ENCODE measurements at regions not wholly inside any gene's neighbourhood (a gene's known extent, or its start where the extent isn't known, plus 50 kb on each side); places are given as distances from the start of the nearest gene placed in this dataset.

DNA sequence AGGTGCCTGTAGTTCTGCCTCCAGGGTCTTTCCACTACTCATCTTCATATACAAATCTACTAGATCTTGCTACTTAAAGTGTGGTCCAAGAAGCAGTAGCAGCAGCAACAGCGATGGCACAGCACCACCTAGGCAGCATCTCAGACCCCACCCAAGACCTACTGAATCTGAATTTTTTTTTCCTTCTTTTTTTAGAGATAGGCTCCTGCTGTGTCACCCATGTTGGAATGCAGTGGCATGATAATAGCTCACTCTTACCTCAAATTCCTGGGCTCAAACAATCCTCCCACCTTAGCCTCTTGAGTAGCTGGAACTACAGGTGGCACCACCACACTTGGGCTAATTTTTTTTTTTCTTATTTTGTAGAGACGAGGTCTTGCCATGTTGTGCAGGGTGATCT lies 346.7 kb upstream of the TGFBR2 start (continued):
- TF ChIP-seq, protein P1, sequence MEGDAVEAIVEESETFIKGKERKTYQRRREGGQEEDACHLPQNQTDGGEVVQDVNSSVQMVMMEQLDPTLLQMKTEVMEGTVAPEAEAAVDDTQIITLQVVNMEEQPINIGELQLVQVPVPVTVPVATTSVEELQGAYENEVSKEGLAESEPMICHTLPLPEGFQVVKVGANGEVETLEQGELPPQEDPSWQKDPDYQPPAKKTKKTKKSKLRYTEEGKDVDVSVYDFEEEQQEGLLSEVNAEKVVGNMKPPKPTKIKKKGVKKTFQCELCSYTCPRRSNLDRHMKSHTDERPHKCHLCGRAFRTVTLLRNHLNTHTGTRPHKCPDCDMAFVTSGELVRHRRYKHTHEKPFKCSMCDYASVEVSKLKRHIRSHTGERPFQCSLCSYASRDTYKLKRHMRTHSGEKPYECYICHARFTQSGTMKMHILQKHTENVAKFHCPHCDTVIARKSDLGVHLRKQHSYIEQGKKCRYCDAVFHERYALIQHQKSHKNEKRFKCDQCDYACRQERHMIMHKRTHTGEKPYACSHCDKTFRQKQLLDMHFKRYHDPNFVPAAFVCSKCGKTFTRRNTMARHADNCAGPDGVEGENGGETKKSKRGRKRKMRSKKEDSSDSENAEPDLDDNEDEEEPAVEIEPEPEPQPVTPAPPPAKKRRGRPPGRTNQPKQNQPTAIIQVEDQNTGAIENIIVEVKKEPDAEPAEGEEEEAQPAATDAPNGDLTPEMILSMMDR (conservative IDR thresholded peaks at IDR 0.05; ENCODE audit: low read depth in 2 of 2), result peak in 1 of 2 experiments; percentile 25; a peak in 2 of 4 replicates
- TF ChIP-seq, protein P2, sequence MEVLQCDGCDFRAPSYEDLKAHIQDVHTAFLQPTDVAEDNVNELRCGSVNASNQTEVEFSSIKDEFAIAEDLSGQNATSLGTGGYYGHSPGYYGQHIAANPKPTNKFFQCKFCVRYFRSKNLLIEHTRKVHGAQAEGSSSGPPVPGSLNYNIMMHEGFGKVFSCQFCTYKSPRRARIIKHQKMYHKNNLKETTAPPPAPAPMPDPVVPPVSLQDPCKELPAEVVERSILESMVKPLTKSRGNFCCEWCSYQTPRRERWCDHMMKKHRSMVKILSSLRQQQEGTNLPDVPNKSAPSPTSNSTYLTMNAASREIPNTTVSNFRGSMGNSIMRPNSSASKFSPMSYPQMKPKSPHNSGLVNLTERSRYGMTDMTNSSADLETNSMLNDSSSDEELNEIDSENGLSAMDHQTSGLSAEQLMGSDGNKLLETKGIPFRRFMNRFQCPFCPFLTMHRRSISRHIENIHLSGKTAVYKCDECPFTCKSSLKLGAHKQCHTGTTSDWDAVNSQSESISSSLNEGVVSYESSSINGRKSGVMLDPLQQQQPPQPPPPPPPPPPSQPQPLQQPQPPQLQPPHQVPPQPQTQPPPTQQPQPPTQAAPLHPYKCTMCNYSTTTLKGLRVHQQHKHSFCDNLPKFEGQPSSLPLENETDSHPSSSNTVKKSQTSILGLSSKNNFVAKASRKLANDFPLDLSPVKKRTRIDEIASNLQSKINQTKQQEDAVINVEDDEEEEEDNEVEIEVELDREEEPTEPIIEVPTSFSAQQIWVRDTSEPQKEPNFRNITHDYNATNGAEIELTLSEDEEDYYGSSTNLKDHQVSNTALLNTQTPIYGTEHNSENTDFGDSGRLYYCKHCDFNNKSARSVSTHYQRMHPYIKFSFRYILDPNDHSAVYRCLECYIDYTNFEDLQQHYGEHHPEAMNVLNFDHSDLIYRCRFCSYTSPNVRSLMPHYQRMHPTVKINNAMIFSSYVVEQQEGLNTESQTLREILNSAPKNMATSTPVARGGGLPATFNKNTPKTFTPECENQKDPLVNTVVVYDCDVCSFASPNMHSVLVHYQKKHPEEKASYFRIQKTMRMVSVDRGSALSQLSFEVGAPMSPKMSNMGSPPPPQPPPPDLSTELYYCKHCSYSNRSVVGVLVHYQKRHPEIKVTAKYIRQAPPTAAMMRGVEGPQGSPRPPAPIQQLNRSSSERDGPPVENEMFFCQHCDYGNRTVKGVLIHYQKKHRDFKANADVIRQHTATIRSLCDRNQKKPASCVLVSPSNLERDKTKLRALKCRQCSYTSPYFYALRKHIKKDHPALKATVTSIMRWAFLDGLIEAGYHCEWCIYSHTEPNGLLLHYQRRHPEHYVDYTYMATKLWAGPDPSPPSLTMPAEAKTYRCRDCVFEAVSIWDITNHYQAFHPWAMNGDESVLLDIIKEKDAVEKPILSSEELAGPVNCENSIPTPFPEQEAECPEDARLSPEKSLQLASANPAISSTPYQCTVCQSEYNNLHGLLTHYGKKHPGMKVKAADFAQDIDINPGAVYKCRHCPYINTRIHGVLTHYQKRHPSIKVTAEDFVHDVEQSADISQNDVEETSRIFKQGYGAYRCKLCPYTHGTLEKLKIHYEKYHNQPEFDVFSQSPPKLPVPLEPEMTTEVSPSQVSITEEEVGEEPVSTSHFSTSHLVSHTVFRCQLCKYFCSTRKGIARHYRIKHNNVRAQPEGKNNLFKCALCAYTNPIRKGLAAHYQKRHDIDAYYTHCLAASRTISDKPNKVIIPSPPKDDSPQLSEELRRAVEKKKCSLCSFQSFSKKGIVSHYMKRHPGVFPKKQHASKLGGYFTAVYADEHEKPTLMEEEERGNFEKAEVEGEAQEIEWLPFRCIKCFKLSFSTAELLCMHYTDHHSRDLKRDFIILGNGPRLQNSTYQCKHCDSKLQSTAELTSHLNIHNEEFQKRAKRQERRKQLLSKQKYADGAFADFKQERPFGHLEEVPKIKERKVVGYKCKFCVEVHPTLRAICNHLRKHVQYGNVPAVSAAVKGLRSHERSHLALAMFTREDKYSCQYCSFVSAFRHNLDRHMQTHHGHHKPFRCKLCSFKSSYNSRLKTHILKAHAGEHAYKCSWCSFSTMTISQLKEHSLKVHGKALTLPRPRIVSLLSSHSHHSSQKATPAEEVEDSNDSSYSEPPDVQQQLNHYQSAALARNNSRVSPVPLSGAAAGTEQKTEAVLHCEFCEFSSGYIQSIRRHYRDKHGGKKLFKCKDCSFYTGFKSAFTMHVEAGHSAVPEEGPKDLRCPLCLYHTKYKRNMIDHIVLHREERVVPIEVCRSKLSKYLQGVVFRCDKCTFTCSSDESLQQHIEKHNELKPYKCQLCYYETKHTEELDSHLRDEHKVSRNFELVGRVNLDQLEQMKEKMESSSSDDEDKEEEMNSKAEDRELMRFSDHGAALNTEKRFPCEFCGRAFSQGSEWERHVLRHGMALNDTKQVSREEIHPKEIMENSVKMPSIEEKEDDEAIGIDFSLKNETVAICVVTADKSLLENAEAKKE (CRISPR knock-in tag; IDR thresholded peaks at IDR 0.05), result peak; percentile 75; the same call in 1 of the 2 replicates
- TF ChIP-seq STAT1 (IDR thresholded peaks at IDR 0.05; ENCODE audit: unreplicated experiment), result no peak
- no peak for TF ChIP-seq JUNB (IDR thresholded peaks at IDR 0.05; ENCODE audit: unreplicated experiment)

DNA sequence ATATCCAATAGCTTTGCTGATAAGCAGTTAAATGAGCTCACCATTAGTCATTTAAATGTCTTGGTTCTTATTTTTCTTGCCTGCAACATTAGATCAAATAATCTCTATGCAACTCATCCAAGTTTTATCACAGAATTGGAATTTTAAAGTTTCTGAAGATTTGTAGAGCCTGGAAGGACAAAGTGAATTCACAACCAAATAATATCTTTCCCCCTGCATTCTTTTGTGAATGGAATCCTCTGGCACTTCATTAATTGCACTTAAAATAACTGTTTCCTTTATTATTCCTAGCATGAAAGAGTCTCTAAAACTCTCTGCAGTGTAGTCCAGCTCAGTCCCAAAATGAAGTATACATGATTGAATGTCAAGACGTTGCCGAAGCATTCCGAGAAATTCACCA lies 345.6 kb upstream of the TGFBR2 start:
- no peaks in the 10 kb centered on the region for H3K27me3 ChIP-seq (ENCODE audit: insufficient read depth)
- no peaks in the 10 kb centered on the region; the same call in 1 of the 2 replicates for H3K36me3 ChIP-seq (ENCODE audit: insufficient read depth)
- ATAC-seq (no peak), DNase-seq (ENCODE audit: low spot score) (no peak)
- Mint-ChIP-seq H3K27me3 (ENCODE audit: insufficient read depth, low read depth, poor library complexity) (peaks cover 5% of the 10 kb centered on the region), H3K4me1 (peaks cover 35% of the 10 kb centered on the region), H3K36me3 (ENCODE audit: low read depth) (peaks cover 32% of the 10 kb centered on the region), H3K27ac (no peak overlapping the region), H3K9me3 (peaks cover 25% of the 10 kb centered on the region), H3K4me3 (no peak overlapping the region)
- peaks cover 5% of the 10 kb centered on the region; the same call in 1 of the 2 replicates for H3K9me2 ChIP-seq (ENCODE audit: insufficient read depth)
- no peak overlapping the region for H3K4me2 ChIP-seq
- H4K20me1 ChIP-seq (replicated peaks; ENCODE audit: insufficient read depth), result no peaks in the 10 kb centered on the region
- no peak overlapping the region; the same call in 1 of the 2 replicates for H2AFZ ChIP-seq
- H3K4me1 ChIP-seq (ENCODE audit: insufficient read depth), result peaks cover 23% of the 10 kb centered on the region
- no peaks in the 10 kb centered on the region for H3F3A ChIP-seq (replicated peaks; ENCODE audit: low read depth)
- H3K27ac ChIP-seq (ENCODE audit: low read depth), result no peak overlapping the region
- H3K4me3 ChIP-seq, result no peak overlapping the region
- no peaks in the 10 kb centered on the region for H3K79me2 ChIP-seq (replicated peaks; ENCODE audit: insufficient read depth)
- TF ChIP-seq POLR2AphosphoS5 (IDR thresholded peaks at IDR 0.05; ENCODE audit: low read depth), result no peak
- no peak for TF ChIP-seq ZNF114 (CRISPR knock-in tag; IDR thresholded peaks at IDR 0.05)
- no peak for TF ChIP-seq JUNB (IDR thresholded peaks at IDR 0.05; ENCODE audit: unreplicated experiment)
- TF ChIP-seq ZNF331 (CRISPR knock-in tag; IDR thresholded peaks at IDR 0.05; ENCODE audit: low read depth), result no peak
- TF ChIP-seq EZH2phosphoT487 (IDR thresholded peaks at IDR 0.05; ENCODE audit: unreplicated experiment), result no peak
- TF ChIP-seq, protein P3, sequence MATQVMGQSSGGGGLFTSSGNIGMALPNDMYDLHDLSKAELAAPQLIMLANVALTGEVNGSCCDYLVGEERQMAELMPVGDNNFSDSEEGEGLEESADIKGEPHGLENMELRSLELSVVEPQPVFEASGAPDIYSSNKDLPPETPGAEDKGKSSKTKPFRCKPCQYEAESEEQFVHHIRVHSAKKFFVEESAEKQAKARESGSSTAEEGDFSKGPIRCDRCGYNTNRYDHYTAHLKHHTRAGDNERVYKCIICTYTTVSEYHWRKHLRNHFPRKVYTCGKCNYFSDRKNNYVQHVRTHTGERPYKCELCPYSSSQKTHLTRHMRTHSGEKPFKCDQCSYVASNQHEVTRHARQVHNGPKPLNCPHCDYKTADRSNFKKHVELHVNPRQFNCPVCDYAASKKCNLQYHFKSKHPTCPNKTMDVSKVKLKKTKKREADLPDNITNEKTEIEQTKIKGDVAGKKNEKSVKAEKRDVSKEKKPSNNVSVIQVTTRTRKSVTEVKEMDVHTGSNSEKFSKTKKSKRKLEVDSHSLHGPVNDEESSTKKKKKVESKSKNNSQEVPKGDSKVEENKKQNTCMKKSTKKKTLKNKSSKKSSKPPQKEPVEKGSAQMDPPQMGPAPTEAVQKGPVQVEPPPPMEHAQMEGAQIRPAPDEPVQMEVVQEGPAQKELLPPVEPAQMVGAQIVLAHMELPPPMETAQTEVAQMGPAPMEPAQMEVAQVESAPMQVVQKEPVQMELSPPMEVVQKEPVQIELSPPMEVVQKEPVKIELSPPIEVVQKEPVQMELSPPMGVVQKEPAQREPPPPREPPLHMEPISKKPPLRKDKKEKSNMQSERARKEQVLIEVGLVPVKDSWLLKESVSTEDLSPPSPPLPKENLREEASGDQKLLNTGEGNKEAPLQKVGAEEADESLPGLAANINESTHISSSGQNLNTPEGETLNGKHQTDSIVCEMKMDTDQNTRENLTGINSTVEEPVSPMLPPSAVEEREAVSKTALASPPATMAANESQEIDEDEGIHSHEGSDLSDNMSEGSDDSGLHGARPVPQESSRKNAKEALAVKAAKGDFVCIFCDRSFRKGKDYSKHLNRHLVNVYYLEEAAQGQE (IDR thresholded peaks at IDR 0.05; ENCODE audit: unreplicated experiment), result no peak
- no peak for TF ChIP-seq NANOG (IDR thresholded peaks at IDR 0.05; ENCODE audit: borderline replicate concordance)

Measured in GM23338 (cell line).